ENCODE measurements at regions not wholly inside any gene's neighbourhood (a gene's known extent, or its start where the extent isn't known, plus 50 kb on each side); places are given as distances from the start of the nearest gene placed in this dataset.

DNA sequence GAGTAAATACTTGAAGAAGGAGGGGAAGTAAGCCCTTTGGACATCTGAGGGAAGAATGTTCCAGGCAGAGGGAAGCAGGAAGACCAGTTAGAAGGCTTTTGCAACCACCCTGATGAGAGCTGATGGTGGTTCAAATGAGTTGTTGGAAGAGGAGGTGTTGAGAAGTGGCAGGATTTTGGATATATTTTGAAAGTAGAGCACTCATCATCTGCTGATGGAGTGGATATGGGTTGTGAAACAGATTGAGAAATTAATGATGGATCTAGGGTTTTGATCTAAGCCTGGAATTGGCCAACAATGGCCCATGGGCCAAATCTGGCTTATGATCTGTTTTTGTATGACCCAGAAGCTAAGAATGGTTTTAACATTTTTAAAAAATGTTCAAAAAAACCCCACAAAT is 230.7 kb downstream of the NDFIP2 start:
- TF ChIP-seq, protein P1, sequence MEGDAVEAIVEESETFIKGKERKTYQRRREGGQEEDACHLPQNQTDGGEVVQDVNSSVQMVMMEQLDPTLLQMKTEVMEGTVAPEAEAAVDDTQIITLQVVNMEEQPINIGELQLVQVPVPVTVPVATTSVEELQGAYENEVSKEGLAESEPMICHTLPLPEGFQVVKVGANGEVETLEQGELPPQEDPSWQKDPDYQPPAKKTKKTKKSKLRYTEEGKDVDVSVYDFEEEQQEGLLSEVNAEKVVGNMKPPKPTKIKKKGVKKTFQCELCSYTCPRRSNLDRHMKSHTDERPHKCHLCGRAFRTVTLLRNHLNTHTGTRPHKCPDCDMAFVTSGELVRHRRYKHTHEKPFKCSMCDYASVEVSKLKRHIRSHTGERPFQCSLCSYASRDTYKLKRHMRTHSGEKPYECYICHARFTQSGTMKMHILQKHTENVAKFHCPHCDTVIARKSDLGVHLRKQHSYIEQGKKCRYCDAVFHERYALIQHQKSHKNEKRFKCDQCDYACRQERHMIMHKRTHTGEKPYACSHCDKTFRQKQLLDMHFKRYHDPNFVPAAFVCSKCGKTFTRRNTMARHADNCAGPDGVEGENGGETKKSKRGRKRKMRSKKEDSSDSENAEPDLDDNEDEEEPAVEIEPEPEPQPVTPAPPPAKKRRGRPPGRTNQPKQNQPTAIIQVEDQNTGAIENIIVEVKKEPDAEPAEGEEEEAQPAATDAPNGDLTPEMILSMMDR (optimal IDR thresholded peaks at IDR 0.05 in 1 of 3, IDR thresholded peaks at IDR 0.05 in 1 of 3, conservative IDR thresholded peaks at IDR 0.05 in 1 of 3; ENCODE audit: extremely low read depth in 1 of 3, insufficient read depth in 2 of 3, low read length in 3 of 3), result no peak
- no peak for TF ChIP-seq EZH2 (IDR thresholded peaks at IDR 0.05; ENCODE audit: low read length)

Measured in keratinocyte (primary cell).